HG03025 (cell line): ENCODE measurements at regions not wholly inside any gene's neighbourhood (a gene's known extent, or its start where the extent isn't known, plus 50 kb on each side); places are given as distances from the start of the nearest gene placed in this dataset.

Source experiments
- ATAC-seq: cut with Tn5 transposase; IDR thresholded peaks from one replicate; pipeline ENCODE4 v1.9.1; 2021; ENCODE audit warnings: mild to moderate bottlenecking, moderate library complexity; ENCODE audit not compliant: unreplicated experiment, low FRiP score

DNA sequence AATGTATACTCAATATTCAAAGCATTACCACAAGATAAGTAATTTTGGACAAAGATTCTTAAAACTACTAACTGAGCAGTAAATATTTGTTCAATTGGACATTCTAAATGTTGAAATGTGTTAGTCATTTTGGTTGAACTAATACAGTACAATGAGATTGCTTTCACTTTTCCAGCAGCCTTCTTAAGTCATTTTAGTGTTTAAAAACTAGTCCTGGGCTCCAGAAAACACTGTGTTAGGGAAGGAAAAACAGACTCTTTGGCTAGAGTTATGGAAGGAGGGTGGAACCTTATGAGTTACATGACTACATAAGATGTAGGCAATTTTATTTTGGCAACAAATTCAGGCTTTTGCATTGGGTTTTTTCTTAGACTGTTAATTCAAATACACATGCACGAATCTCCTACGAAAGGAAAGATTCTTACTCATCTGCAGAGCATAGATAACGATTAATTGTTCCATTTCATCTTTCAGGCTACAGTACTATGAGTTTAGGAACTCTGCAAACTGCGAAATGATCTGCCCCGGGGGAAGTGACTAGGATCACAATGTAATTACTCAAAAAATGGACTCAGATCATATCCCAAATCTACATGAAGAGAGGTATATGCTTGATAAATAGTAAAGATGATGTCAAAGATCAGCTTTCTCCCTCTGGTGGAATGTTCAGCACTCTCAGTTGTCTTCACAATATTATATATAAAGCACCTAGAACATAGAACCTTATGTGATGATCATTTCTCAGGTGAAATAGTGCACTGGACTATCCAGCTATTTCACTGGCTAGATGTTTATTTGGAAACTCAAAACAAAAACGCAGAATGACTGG lies 492.8 kb upstream of the MDFIC2 start:
- no peak for ATAC-seq

DNA sequence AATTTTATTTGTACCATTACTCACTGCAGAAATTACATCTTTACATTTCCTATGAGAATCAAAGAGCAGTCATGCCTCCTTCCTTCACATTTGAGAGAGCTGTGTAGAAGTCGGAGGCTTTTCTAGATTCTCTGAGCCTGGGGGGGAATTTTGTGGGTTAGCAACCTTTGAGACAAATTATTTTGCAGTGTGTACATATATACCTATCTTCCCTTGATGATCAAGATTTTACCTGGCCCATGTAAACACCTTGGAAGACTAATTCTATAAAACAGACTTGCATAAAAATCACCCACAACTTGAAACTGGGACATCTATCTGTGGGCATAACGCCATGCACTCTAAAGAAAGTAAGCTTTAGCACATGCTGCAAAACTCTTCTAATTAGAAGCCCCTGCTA lies 491.5 kb upstream of the MDFIC2 start:
- no peak for ATAC-seq

GRCh38 chr3:70803319-70803718 lies 490.9 kb upstream of the MDFIC2 start:
- no peak for ATAC-seq

DNA sequence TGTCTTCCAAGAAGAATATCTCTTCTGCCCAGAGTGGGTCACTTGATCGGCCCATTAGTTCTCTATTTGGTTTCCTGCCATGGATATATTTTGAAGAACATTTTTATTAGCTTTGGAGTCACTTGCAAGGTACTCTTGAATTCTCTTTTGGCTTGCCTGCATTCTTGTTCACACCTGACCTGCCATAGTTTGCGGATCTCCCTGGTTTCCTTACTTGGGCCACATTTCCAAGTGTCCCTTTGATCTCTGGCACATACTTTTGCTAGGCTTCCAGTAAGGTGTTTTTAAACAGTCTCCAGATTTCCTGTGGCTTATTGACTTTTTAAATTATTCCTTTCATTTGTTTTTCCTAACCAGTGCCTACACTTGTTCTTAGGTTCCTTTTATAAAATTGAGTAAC lies 488.5 kb upstream of the MDFIC2 start:
- no peak for ATAC-seq

- ATAC-seq: no peak
Observed at GRCh38 chr3:70789878-70790277, 477.4 kb upstream of the MDFIC2 start.

GRCh38 chr3:70780790-70781189 lies 468.4 kb upstream of the MDFIC2 start:
- no peak for ATAC-seq

- no peak for ATAC-seq
Observed at GRCh38 chr3:70779296-70779695, 466.9 kb upstream of the MDFIC2 start.

GRCh38 chr3:70776081-70776480 lies 463.6 kb upstream of the MDFIC2 start:
- ATAC-seq: no peak

GRCh38 chr3:70775257-70775656 lies 462.8 kb upstream of the MDFIC2 start:
- ATAC-seq: no peak

DNA sequence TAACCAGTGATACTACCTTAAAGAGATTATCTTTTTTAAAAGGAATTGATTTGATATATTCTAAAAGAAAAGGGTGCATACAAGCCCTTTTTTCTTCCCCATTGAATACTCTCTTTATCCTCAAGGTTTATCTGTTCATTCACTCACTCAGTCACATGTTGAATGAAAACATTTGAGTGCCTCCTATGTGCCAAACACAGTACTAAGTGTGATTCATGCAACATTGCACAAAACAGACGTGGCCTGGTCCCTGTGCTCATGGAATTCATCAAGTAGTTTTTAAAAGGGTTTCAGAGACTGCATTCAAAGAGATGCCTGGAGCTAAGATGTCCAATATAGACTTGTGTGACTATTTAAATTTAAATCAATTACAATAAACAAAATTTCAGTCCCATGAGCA lies 462.2 kb upstream of the MDFIC2 start:
- no peak for ATAC-seq

DNA sequence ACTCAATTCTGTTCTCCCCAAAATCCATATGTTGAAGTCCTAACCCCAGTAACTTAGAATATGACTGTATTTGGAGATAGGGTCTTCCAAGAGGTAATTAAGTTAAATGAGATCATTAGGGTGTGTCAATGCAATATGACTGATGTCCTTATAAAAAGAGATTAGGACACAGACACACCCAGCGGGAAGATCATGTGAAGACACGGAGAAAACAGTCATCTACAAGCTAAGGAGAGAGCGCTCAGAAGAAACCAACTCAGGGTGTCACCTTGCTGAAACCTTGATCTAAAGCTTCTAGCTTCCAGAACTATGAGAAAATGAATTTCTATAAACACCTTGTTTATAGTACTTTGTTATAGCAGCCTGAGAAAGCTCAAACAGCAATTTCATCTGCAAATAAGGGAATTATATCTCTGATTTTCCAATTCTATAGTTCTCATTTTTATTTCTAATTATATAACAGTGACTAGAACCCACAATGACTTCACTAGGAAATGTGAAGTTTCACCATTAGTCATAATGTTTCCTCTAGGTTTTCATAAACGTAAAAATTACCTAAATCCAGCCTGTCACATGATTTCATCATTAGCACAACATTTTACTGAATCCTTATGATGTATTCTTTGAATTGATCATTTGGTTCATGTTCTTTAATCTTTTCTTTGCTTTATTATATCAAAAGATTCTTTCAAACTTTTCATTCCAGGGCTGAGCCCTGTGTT lies 459.1 kb upstream of the MDFIC2 start:
- ATAC-seq: no peak

DNA sequence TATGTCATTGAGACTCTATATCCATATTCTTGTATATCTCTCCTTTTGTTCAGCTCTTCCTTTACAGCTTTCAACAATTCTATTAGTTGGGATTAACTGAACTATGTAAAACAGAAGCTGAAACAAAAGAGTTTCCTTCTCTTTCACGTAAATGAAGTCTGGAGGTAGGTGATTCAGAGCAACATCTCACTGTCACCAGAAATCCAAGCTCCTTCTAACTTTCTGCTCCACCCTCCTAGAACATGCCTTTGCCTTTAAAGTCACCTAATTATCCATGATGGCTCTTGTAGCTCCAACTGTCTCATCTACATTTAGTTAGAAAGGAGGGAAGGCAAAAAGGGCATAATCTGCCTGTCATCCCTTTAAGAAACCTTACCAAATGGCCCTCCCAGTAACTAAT lies 458.2 kb upstream of the MDFIC2 start:
- no peak for ATAC-seq

DNA sequence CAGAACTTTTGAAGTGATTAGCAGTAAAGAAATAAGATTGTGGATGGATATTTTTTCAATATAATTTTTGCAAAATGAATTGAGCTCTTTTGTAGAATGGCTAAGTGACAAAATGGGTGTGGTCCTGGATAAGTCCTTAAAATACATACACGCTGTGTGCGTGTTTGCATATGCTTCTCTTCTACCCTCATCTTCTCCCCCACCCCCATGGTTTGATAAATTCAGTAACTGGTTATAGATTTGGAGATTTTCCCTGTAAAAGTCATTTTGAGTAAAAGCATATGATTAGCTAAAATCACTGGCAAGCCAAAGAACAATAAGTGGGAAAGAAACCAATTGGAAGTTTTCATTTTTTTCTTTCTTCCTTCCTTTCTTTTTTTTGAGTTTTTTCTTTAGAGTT lies 453.9 kb upstream of the MDFIC2 start:
- no peak for ATAC-seq

GRCh38 chr3:70763894-70764293 lies 451.5 kb upstream of the MDFIC2 start:
- no peak for ATAC-seq

DNA sequence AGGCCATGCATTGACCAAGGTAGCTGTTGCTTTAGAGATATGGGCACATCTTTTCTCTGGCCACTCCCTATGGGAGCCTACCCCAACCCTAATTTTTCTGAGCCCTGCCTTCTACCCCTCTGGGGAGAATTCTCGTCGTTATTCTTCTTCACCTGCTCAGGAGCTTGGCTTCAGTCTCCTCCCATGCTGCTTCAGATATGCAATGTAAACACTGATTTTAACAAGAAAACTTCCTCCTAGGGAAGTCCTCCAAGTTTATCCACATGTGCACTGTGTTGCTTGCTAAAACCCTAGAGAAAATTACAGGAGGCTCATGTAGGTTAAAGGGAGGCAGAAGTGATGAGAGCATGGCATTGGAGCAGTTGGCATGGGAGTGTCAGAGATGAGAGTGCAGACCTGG lies 445.2 kb upstream of the MDFIC2 start:
- ATAC-seq: no peak

DNA sequence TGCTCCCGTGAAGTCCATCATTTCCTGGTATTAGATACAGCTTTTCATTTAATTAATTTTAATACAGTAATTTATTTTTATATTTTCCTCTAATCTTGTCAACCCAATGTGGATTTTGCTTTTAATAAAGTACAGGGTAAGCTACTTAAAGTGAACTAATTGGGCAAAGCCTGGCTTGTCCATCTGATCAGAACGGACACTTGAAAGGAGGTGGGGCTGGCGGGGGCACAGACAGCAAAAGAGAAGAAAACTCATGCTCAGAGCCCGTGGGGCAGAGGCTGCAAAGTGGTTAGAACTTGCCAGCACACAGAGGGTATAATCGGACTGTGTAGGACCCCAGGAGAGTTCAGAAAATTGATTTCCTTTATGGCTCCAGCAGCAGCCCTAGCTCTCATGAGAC lies 443.1 kb upstream of the MDFIC2 start:
- ATAC-seq: no peak

GRCh38 chr3:70754314-70754713 lies 441.9 kb upstream of the MDFIC2 start:
- ATAC-seq: no peak

DNA sequence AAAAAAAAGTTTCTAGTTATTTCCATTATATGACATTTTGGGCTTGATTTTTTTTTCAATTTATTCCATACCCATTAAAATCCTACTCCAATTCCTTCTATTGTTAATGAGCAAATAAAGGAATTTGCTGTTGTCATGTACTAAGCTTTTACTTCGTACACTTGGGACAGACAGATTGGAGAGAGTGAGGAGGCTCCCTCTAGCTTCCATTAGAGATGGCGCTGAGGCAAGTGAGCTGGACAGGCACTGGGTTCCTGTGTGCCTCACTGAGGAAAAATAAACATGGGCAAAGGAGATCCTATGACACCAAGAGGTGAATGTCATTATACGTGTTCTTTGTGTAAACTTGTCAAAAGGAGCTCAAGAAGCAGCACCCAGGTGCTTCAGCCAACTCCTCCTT lies 441.1 kb upstream of the MDFIC2 start:
- ATAC-seq: no peak

DNA sequence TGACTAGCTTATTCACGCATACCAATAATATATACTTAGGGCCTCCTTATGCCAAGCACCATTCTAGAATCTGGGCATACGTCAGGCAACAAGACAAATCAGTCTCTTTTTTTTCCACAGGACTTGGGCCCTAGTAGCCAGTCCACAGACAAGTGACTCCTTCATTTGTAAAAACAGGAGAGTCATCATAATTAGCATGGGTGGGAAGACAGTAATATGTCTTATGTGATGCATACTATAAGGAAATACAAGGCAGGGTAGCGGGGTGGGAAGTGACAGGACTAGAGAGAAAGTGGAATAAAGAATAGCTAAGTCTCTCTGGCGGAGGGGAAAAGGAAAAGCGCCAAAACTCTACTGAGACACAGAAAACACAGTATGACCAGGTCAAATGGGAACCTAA lies 439.6 kb upstream of the MDFIC2 start:
- ATAC-seq: no peak

- ATAC-seq: no peak
Observed at GRCh38 chr3:70749122-70749521, 436.7 kb upstream of the MDFIC2 start.

- no peak for ATAC-seq
Observed at GRCh38 chr3:70748593-70748992, 436.2 kb upstream of the MDFIC2 start.

DNA sequence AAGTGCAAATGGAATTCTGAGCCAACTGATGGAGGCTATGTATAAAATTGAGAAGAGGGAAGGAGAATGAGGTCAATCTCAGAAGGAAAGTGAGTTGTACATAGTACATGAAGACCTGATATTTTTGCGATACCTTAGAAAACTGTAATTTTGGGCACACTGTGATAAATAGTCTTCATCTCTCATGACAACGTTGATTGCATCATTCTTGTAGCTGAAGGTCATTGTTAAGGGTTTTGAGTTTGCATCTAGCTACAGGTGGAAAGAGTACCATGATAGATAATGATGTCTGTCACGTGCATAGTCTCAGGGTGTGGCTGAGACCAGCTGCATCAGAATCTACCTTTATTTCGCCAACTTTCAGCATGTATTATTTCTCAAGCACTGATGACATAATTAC lies 435.4 kb upstream of the MDFIC2 start:
- no peak for ATAC-seq
